ENCODE measurements at regions not wholly inside any gene's neighbourhood (a gene's known extent, or its start where the extent isn't known, plus 50 kb on each side); places are given as distances from the start of the nearest gene placed in this dataset.
"Not testable (repeated sequence)": the region's sequence is repeated elsewhere in the genome, so short reads cannot be mapped to it uniquely, and the experiment has no call there.

DNA sequence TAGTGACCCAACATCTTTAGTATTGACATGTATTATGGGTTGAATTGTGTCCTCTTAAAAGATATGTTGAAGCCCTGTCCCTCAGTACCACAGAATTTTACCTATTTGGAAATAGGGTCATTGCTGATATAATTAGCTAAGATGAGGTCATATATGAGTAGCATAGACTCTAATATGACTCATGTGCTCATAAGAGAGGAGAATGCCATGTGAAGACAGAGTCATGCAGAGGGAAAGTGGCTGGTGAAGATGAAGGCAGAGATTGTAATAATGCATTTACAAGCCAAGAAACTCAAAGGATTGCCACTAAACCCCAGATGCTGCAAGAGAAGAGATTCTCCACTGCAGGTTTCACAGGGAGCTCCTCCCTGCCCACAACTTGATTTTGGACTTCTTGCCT lies 496.4 kb downstream of the KIF20B start:
- no peak for DNase-seq

DNA sequence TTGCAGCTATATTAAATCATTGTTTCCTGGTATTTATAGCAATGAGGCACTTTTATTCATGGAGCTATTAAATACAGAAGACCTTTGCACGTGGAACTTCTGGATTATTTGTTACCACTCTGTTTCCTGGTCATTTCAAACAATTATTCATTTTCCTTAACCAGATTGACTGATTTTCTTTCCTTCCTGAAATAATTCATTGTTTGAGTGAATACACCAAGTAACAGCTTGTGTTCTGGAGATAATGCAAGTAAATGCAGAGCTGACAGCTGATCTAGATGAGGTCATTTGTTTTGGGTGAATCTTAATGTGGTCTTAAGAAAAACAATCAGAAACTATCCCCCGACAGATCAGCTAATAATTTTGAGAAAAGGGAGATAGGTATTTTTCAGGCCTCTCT lies 497.7 kb downstream of the KIF20B start:
- no peak for DNase-seq

DNA sequence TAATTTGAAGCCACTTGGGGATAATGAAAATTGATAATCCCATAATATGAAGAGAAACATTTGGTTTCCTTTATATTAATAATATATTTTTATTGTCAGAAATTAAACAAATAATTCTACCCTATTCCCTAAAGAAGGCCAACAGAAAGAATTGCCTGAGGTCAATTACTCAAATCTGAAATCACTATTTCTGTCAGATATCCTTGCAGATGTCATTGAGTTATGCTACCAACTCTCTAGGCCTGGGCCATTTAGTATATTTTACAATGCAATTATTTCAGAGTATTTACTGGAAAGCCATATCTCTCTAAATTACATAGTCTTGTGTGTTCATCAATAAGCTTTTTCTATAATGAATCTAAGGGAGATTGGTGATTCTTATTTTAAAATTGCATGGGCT lies 498.1 kb downstream of the KIF20B start:
- no peak for DNase-seq

DNA sequence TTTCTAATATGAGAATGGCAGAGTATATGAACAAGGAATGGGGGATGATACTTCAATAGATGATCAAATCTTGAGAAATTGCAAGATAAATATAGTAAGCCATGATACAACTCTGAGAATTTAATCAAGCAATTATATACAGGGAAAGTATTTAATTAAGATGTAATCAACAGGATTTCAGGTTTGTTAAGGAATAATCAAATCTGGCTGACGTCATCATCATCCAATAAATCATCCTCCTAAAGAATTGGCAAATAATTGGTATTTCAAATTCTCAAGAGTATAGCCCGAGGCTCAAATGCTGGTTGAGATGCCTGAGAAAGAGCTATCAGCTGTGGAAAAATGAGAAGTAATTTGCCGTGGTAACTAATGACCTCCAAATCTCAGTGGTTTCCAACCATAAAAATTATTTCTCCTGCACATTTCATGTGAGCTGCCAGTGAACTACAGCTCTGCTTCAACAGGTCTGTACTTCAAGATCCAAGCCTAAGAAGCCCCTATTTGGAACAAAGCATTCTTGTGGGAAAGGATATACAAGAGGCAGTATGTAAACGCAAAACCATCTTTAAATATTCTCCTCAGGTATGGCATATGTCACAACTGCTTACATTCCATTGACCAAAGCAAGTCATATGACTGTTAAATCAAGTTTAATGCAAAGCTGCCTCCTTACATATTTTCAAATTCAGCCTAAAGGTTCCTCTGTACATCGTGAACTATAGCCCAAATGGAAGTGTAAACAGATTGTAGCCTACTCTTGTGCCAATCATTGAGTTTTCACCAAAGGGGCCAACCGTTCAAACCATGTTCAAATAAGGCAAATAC lies 503.0 kb downstream of the KIF20B start:
- DNase-seq, result no peak

DNA sequence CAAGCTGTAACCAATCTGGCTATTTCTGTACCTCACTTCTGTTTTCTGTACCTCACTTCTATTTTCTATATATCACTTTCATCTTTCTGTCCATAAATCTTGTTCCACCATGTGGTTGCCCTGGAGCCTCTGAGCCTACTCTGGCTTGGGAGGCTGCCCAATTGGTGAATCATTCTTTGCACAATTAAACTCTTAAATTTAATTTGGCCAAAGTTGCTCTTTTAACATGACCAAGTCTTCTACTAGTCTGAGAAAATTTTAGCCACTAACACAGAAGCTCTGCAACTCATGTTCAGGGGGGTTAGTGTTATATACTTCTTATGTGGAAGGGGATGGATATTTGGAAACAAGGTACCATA lies 503.5 kb downstream of the KIF20B start:
- DNase-seq, result no peak

DNA sequence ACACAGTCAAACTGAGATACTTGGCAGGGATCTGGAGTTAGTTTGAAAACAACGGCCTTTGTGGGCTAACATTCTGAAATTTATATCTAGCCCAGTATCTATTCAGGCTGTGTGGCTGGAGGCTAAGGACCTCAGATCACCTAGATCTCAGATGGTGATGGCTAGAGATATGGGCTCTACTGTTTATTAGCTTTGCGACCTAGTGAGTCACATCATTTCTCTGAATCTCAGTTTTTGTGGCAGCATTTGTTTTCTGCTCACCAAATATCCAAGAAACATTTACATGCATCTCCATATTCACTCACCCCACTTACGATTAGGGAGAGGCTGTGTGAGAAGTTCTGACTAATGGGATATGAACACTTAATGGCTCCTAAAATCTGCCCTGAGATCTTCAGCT lies 503.9 kb downstream of the KIF20B start:
- no peak for DNase-seq

DNA sequence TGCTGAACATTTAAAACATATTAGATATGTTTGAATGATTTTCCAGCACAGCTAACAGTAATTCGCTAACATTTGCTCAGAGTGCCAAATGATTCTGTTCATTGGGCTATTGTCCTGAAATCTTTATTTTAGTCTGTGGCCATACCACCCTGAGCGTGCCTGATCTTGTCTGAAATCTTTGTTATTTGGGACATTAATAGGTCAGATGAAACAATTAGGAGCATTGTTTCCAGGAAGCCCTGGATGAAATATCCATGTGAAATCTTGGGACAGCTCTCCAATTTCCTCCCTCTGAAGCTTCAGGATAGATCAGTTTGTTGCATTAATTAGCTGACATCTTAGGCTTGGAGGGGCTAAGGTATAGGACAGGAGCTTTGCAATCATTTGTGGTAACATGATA lies 512.0 kb downstream of the KIF20B start:
- DNase-seq, result no peak

DNA sequence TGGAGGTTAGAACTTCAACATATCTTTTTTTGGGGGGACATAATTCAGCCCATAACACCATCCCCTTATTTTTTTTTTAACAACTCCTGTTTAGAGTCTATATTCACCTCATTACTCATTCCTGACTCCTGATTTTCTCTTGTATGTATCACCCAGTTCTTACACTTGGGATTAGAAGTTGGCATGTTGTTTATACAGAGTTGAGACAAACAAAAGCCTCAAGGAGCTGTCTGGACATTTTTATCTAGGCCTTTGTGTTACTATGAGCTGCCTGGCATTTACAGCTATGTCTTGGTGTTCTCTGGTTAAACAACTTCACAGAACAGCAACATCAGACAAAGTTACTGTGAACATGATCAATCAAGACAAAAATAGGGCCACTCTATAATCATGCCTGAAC lies 517.5 kb downstream of the KIF20B start:
- DNase-seq, result no peak

DNA sequence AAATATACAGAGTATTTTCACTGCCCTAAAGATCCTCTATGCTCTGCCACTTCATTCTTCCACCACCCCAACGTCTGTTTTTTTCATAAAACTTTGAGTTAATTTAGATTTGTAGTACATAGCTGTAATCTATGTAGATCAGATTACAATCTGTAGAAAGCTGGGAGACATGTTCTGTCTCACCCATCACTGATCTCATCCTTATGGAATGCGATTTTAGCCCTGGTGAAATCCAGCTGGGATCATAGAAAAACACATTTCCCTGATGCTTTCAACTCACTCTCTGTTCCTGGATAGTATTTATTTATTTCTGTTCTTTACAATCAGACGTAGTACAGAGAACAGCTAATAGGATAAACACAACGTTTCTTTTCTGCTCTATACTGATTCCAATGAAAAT lies 521.0 kb downstream of the KIF20B start:
- DNase-seq, result no peak

DNA sequence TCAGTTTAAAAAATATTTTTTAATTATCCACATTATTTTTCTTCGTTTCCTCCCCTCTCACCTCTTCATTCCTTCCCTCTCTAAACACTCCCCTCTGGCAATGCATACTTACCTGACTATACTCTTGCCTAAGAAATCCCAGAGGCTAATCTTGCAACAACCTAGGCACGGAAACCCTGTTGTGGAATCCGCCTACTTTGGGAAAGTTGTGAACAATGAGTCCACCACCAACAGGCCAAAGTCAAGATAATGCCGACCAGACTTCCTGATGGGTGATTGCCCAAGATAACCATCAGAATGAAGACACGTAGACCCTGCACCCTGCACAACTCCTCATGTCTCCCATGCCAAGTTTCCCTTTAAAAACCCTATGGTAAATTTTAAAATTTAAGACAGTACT lies 521.5 kb downstream of the KIF20B start:
- no peak for DNase-seq

DNA sequence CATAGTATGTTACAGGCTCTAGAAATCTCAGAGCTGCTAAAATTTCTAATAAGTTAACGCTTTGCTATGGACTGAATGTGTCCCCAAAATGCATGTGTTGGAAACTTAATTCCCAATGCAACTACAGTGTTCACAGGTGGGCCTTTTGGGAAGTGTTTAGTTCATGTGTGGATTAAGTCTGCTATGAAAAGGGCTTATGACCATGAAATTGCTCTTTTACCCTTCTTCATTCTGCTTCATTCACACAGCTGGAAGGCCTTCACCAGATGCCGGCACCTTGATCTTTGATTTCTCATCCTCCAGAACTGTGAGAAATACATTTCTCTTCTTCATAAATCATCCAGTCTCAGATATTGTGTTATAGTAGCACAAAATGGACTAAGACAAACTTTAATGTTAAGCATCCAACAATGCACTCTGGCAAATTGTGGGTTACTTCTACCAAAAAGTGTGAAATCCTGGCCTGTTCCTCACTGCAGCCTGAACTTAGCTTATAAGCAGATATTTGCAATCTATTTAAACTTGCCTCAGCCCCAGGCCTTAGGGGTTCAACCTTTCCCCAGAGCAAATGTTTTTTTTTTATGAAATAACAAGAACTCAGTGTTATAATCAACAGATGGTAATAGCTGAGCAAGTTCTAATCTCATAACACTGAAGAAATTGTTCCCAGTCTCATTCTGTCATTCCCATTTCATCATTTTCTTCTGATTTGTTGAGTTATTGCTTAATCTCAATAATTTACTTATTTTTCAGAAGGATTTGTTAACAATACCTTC lies 523.6 kb downstream of the KIF20B start:
- DNase-seq, result no peak

DNA sequence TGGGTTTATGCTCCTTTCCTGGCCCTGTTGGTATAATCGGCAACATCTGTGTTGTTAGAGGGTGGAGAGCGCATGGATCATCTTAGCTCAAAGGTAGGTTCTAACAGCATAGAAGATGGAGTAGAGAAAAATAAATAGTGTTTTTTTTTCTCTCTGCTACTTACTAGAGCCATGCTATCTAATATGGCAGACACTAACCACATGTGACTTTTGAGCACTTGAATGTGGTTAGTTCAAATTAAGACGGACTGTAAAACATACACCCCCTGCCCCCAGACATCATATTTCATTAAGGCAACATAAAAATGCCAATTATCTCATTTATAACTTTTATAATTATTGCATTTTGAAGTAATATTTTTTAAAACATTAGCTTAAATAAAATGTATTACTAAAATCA lies 525.1 kb downstream of the KIF20B start:
- no peak for DNase-seq

DNA sequence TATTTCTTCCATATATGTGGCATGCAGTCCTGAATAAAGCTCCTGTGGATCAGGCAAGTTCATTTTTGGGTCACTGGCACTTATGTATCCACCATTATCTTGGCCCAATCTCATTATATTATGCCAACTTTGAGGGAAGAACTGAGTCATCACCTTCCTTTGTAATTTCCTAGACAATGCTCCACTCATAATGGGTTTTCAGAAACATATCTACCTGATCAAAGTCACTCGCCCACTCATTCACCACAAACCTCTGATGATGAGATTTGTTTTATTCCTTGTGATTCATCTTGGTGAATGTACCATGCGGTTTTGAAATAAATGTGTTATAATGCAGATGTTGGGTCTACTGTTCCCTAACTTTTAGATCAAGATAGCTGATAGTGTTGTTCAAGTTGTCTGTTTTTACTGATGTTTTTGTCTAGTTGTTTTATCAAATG lies 525.8 kb downstream of the KIF20B start:
- peak; percentile 23 to 31 for DNase-seq

DNA sequence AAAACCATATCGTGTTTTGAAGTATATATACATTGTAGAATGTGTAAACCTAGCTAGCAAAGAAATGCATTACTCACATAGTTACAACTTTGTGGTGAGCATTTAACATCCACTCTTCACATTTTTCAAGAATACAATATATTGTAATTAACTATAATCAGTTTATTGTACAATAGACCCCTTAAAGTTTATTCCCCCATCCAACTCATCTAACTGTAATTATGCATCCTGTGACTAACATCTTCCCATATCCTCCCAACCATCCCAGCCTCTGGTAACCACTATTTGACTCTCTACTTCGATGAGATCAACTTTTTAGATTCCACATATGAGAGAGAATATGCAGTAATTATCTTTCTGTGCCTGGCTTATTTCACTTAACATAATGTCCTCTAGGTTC lies 526.4 kb downstream of the KIF20B start:
- no peak for DNase-seq

DNA sequence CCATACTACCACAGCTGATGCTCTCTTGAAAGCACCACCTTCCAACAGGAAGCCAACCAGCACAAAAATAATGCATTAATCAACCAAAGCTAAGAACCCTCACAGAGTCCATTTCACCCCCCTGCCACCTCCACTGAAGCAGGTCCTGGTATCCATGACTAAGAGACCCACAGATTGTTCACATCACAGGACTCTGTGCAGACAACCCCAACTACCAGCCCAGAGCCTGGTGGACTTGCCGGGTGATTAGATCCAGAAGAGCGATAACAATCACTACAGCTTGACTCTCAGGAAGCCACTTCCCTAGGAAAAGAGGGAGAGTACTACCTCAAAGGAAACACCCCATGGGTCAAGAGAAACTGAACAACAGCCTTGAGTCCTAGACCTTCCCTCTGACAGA lies 528.1 kb downstream of the KIF20B start:
- DNase-seq, result no peak

DNA sequence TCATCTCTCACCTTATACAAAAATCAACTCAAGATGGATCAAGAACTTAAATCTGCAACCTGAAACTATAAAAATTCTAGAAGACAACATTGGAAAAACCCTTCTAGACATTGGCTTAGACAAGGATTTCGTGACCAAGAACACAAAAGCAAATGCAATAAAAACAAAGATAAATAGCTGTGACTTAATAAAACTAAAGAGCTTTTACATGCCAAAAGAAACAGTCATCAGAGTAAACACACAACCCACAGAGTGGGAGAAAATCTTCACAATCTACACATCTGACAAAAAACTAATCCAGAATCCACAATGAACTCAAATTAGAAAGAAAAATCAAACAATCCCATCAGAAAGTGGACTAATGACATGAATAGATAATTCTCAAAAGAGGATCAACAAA lies 532.4 kb downstream of the KIF20B start:
- DNase-seq, result not testable (repeated sequence)

DNA sequence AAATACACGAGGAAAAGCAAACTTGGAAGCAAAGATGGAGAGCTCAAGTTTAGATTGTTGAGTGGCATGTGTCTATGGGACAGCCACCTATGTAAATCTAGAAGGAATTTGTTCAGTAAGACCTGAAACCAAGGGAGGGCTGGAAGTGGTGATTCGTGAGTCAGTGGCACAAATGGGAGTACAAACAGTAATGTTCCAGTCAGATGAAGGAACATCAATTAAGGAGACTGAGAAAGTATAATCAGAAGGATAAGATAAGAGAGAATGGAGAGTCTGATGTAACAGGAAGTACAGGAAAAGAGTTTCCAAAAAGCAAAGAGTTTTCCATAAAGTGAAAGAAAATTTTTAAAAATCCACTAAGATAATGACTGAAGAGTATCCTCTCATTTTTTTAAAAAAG lies 544.2 kb downstream of the KIF20B start:
- DNase-seq, result no peak

DNA sequence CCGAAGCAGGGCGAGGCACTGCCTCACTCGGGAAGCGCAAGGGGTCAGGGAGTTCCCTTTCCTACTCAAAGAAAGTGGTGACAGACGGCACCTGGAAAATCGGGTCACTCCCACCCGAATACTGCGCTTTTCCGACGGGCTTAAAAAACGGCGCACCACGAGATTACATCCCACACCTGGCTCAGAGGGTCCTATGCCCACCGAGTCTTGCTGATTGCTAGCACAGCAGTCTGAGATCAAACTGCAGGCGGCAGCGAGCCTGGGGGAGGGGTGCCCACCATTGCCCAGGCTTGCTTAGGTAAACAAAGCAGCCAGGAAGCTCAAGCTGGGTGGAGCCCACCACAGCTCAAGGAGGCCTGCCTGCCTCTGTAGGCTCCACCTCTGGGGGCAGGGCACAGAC lies 549.4 kb downstream of the KIF20B start:
- DNase-seq, result not testable (repeated sequence)

DNA sequence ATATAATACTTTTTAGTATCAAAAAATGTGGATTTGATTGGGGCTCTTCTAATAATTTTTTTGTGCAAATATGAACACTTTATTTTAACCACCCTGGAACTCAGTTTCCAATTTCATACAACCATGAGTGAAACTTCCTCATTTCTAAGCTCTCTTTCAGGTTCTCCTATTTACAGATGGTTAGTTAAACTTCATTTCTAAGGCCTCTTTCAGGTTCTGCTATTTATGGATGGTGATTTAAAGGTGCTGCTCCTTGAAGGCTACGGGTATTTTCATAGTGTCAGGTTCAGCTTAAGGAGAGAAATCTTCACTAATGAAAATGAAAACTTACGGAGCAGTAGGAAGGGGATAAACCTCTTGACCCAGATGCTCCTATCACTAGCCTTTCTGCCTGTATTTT lies 568.3 kb downstream of the KIF20B start:
- no peak for DNase-seq

DNA sequence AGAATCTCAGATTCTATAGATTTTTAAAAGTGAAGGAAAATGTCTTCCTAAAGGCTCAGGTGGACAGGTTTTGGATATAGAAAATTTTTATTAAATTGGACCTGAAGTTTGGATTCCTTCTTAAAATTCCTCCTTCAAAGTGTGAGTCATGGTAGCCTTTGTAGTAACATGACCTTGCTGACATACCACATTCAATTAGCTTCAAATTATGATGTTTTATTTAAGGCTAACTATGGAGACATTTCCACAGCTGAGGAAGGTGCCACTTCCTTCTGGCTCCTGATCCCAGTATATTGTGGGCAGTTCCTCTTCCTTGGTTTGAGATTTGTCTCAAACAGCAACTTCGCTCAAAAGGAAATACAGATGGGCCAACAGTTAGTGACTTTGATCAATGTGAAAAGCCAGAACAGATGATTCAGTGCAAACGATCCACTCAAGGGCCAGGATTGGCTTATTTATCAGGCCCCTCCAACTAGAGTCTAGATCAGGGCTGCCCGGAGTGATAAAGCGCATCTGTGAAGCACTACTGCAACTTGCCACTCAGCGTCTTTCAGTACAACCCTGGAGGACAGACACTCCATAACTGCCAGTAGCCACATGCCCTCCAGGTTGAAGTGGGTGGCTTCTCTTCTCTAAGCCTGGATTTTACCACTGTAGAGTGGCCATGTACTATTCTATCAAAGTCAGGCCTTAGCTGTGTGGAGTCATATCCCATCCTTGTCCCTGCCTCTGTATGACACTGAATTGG lies 573.5 kb downstream of the KIF20B start:
- no peak for DNase-seq

DNA sequence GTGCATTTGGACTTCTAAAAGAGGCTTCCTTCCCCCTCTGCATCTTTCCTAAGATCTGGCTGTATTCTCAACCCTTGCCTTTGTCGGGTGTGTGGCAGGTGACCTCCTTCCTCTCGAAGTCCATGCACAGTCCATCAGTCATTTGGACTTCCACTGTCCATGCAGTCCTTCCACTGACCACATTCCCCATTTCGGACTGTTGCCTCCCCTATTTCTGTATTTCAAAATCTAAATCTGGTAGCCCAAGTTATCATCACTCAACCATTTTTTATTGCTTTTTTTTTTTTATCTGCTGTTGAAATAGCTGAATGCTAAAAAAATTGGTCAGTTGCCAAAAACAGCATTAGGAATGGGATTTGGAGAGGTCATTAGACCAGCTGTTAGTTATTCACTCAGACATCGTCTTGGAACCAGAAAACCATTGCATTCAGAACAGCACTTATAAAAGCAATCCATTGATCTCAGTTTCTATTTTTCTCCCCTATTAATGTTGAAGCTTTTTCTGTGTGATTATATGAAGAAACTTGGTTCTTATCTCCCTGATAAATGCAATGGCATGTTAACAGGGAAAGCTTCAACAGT lies 575.6 kb downstream of the KIF20B start:
- no peak for DNase-seq

DNA sequence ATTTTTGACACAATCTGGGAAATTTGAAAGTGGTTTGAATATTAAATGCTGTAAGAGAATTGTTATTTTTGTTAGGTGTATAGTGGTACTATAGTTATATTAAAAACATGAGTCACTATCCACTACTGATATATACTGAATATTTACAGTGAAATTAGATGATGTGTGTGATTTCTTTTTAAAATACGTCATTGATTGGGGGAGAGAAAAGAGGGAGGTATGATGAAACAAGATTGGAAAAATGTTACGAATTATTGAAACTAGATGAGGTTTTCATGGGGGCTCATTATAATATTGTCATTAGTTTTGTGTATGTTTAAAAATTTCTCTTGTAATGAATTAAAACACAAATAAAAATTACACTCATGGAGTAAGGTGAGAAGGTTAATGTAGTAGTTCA lies 571.4 kb downstream of the HTR7 start:
- no peak for DNase-seq

DNA sequence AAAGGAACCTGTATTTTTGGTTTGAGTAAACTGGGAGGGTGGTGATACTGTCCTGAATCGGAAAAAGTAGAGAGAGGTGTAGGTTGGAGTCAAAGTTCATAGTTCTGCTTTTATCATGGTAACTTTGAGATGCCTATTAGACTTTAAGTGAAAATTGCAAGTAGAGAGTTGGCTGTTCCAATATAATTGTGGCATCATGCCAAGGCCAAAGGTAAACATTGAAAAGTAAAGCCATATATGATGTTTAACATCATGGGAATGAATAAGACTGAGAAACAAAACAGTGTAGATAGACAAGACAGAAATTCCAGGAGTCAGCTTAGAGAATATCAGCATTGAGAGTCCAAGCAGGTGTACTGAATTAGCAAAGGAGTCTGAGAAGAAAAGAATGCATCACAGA lies 570.9 kb downstream of the HTR7 start:
- no peak for DNase-seq

Data from activated T-cell treated with anti-CD3 and anti-CD28 coated beads, Interleukin-2, amount 50 U/mL, for 48 hours (primary cell).